Sigmoid colon (tissue), 6 donors: ENCODE measurements at regions not wholly inside any gene's neighbourhood (a gene's known extent, or its start where the extent isn't known, plus 50 kb on each side); places are given as distances from the start of the nearest gene placed in this dataset.

ENCODE experiments used
- DNase-seq: peaks from one replicate; pipeline ENCODE4 v3.0.0-alpha.2; 2019
- H3K27ac ChIP-seq, 4 donors: fragments of 200-600 bp; sonication (generic); one replicate each; pipeline ENCODE4 v1.5.1; 2016 to 2019; ENCODE audit warnings: mild to moderate bottlenecking in 1 of 4
- H3K27me3 ChIP-seq, 3 donors: fragments of 200-600 bp; sonication (generic); one replicate each; pipeline ENCODE4 v1.5.1; 2019; ENCODE audit warnings: mild to moderate bottlenecking in 1 of 3
- H3K36me3 ChIP-seq, 4 donors: fragments of 200-600 bp; sonication (generic); one replicate each; pipeline ENCODE4 v1.5.1; 2016 to 2019
- H3K4me1 ChIP-seq, 4 donors: fragments of 200-600 bp; sonication (generic); one replicate each; pipeline ENCODE4 v1.5.1; 2017 to 2019
- H3K4me3 ChIP-seq, 4 donors: fragments of 200-600 bp; sonication (generic); one replicate each; pipeline ENCODE4 v1.5.1; 2017 to 2019; ENCODE audit warnings: mild to moderate bottlenecking in 2 of 4, moderate library complexity in 1 of 4
- H3K9me3 ChIP-seq, 4 donors: fragments of 200-600 bp in 3 of 4; sonication (generic) in 3 of 4; one replicate each; pipeline versions ENCODE4 v1.5.1 to v1.6.1; 2013 to 2019
- EP300 ChIP-seq, 4 donors: sonication (generic); formaldehyde crosslinking; IDR thresholded peaks; one replicate each; pipeline ENCODE4 v1.6.1; 2017; ENCODE audit warnings: antibody characterized with exemption in 4 of 4
- POLR2A ChIP-seq, 2 donors: fragments of 450-650 bp; IDR thresholded peaks; one replicate each; pipeline ENCODE4 v1.6.1; 2016; ENCODE audit warnings: antibody characterized with exemption in 2 of 2, mild to moderate bottlenecking in 2 of 2, moderate library complexity in 2 of 2
- POLR2AphosphoS5 ChIP-seq, 4 donors: sonication (generic); formaldehyde crosslinking; IDR thresholded peaks; one replicate each; pipeline ENCODE4 v1.6.1; 2017; ENCODE audit warnings: antibody characterized with exemption in 4 of 4
- WGBS, 2 donors: extraction: QIAGEN DNeasy Blood & Tissue Kit; methylation state at CpG; one replicate each; pipeline ENCODE4 v1.1.7; 2013; 5-methylcytosine and 5-hydroxymethylcytosine counted together
- intact Hi-C: fragments of 100-400 bp; cut with DNase I; formaldehyde crosslinking; loops from one replicate; pipeline ENCODE4 v1.15.1; 2023
- TF ChIP-seq, protein P1 (sequence below), 4 experiments: fragments of 450-650 bp in 3 of 4; fragments of 200-600 bp in 1 of 4; IDR thresholded peaks; one replicate each; pipeline ENCODE4 v1.5.1; 2016 to 2019; ENCODE audit warnings: antibody characterized with exemption in 4 of 4, mild to moderate bottlenecking in 3 of 4, moderate library complexity in 2 of 4
- donor health status: healthy with polysubstance abuse.
- donor health status: healthy.

GRCh38 chr22:27329966-27330645, 471.4 kb downstream of the MN1 start:
- intact Hi-C loops: no loop called here

GRCh38 chr22:27331526-27332281, 469.9 kb downstream of the MN1 start:
- no peak overlapping the region for H3K27ac ChIP-seq
- H3K4me1 ChIP-seq: peaks cover 0 to 10% (median 3%) of the 10 kb centered on the region in 4 donors
- intact Hi-C loops: no loop called here
- DNase-seq: peak; percentile 74
- no peaks in the 10 kb centered on the region for H3K36me3 ChIP-seq
- WGBS, 2 donors: 28 to 29% methylated on average over 16 of the region's 16 CpGs
- no peak overlapping the region for H3K4me3 ChIP-seq
- no peaks in the 10 kb centered on the region for H3K27me3 ChIP-seq
- peaks cover 0 to 4% (median 0%) of the 10 kb centered on the region in 4 donors for H3K9me3 ChIP-seq
- TF ChIP-seq EP300 (IDR thresholded peaks at IDR 0.05): no peak
- TF ChIP-seq, protein P1, sequence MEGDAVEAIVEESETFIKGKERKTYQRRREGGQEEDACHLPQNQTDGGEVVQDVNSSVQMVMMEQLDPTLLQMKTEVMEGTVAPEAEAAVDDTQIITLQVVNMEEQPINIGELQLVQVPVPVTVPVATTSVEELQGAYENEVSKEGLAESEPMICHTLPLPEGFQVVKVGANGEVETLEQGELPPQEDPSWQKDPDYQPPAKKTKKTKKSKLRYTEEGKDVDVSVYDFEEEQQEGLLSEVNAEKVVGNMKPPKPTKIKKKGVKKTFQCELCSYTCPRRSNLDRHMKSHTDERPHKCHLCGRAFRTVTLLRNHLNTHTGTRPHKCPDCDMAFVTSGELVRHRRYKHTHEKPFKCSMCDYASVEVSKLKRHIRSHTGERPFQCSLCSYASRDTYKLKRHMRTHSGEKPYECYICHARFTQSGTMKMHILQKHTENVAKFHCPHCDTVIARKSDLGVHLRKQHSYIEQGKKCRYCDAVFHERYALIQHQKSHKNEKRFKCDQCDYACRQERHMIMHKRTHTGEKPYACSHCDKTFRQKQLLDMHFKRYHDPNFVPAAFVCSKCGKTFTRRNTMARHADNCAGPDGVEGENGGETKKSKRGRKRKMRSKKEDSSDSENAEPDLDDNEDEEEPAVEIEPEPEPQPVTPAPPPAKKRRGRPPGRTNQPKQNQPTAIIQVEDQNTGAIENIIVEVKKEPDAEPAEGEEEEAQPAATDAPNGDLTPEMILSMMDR (IDR thresholded peaks at IDR 0.05): peak in 2 of 4 experiments; percentile 4 to 18
- TF ChIP-seq POLR2AphosphoS5 (IDR thresholded peaks at IDR 0.05): peak in 1 of 4 donors; percentile 63

More at GRCh38 chr22:27329966-27330645, 471.4 kb downstream of the MN1 start:
- Histone ChIP-seq H3K4me1 (peaks cover 0 to 10% (median 3%) of the 10 kb centered on the region in 4 donors), H3K36me3 (no peaks in the 10 kb centered on the region), H3K27me3 (no peaks in the 10 kb centered on the region), H3K4me3 (no peak overlapping the region), H3K9me3 (peaks cover 0 to 4% (median 0%) of the 10 kb centered on the region in 4 donors), H3K27ac (no peak overlapping the region)
- 84 to 94% methylated on average over 3 of the region's 3 CpGs for WGBS, 2 donors
- DNase-seq: no peak
- TF ChIP-seq, protein P1 (IDR thresholded peaks at IDR 0.05): no peak
- TF ChIP-seq POLR2AphosphoS5 (IDR thresholded peaks at IDR 0.05): no peak
- no peak for TF ChIP-seq POLR2A (IDR thresholded peaks at IDR 0.05)
- TF ChIP-seq EP300 (IDR thresholded peaks at IDR 0.05): no peak

- Histone ChIP-seq H3K27ac (no peak overlapping the region), H3K9me3 (peaks cover 0 to 4% (median 0%) of the 10 kb centered on the region in 4 donors), H3K36me3 (no peaks in the 10 kb centered on the region), H3K4me3 (no peak overlapping the region), H3K27me3 (no peaks in the 10 kb centered on the region), H3K4me1 (peaks cover 0 to 10% (median 3%) of the 10 kb centered on the region in 4 donors)
- intact Hi-C loops: no loop called here
- 40 to 57% methylated on average over 3 of the region's 3 CpGs for WGBS, 2 donors
- DNase-seq: no peak
- no peak for TF ChIP-seq POLR2AphosphoS5 (IDR thresholded peaks at IDR 0.05)
- no peak for TF ChIP-seq EP300 (IDR thresholded peaks at IDR 0.05)
Observed at GRCh38 chr22:27335102-27335660, 466.4 kb downstream of the MN1 start.

- DNase-seq: no peak
- peaks cover 0 to 10% (median 3%) of the 10 kb centered on the region in 4 donors for H3K4me1 ChIP-seq
- no peaks in the 10 kb centered on the region for H3K27me3 ChIP-seq
- H3K4me3 ChIP-seq: no peak overlapping the region
- no peaks in the 10 kb centered on the region for H3K36me3 ChIP-seq
- no peak overlapping the region for H3K27ac ChIP-seq
- intact Hi-C loops: no loop called here
- peaks cover 0 to 4% (median 0%) of the 10 kb centered on the region in 4 donors for H3K9me3 ChIP-seq
- 81% methylated on average over 10 of the region's 10 CpGs for WGBS, 2 donors
- TF ChIP-seq, protein P1 (IDR thresholded peaks at IDR 0.05): no peak
- TF ChIP-seq EP300 (IDR thresholded peaks at IDR 0.05) (no peak), POLR2A (IDR thresholded peaks at IDR 0.05) (no peak), POLR2AphosphoS5 (IDR thresholded peaks at IDR 0.05) (no peak)
Observed at GRCh38 chr22:27336151-27337090, 465.1 kb downstream of the MN1 start.
